ENCODE measurements at regions not wholly inside any gene's neighbourhood (a gene's known extent, or its start where the extent isn't known, plus 50 kb on each side); places are given as distances from the start of the nearest gene placed in this dataset.

DNA sequence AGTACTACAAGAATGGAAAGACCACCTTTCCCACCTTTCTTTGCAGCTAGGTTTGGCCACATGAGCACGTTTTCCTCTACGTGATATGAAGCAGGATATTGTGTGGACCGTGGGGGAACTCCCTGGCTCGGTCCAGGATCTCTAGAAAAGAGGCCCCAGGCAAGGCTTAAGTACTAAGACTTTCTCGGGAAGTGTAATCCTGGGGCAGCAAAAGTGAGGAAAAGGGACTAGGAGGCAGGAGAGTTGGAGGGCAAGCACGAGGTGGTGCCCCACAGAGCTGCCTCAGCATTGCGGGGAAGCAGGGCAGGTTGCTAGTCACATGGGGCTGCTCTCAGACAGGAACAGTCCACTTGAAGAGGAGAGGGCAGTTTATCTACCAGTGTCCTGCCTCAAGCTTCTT, 235.1 kb downstream of the GADD45G start:
- Histone ChIP-seq H3K9me3 (no peaks in the 10 kb centered on the region), H3K4me1 (no peaks in the 10 kb centered on the region), H3K27ac (no peak overlapping the region), H3K4me3 (no peak overlapping the region), H3K36me3 (no peaks in the 10 kb centered on the region), H3K27me3 (no peaks in the 10 kb centered on the region)
- TF ChIP-seq POLR2A (IDR thresholded peaks at IDR 0.05), result no peak
- TF ChIP-seq, protein P1, sequence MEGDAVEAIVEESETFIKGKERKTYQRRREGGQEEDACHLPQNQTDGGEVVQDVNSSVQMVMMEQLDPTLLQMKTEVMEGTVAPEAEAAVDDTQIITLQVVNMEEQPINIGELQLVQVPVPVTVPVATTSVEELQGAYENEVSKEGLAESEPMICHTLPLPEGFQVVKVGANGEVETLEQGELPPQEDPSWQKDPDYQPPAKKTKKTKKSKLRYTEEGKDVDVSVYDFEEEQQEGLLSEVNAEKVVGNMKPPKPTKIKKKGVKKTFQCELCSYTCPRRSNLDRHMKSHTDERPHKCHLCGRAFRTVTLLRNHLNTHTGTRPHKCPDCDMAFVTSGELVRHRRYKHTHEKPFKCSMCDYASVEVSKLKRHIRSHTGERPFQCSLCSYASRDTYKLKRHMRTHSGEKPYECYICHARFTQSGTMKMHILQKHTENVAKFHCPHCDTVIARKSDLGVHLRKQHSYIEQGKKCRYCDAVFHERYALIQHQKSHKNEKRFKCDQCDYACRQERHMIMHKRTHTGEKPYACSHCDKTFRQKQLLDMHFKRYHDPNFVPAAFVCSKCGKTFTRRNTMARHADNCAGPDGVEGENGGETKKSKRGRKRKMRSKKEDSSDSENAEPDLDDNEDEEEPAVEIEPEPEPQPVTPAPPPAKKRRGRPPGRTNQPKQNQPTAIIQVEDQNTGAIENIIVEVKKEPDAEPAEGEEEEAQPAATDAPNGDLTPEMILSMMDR (IDR thresholded peaks at IDR 0.05), result no peak
- DNase-seq, result no peak
- intact Hi-C loops (cut with DNase I; ENCODE audit: low total_unique reads), result no loop called here

DNA sequence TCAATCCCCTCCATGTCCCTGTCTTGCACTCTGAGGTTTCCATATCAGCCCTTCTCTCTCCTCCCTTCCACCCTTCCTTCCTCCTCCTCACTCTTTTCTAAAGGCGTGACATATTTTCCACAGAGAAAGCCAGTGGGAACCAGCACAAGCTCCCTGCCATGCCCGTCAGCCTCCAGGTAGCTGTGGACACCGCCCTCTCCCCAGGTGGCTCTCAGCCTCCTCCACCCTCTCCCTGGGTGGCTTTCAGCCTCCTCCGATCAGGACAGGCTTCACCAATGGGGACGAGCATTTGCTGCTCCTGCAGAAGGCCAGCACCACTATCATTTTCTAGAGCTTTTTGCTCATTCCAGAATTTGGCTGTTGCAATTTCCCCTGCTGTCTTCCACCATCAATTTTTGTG, 236.6 kb downstream of the GADD45G start:
- intact Hi-C loops (cut with DNase I; ENCODE audit: low total_unique reads), result no loop called here
- no peak for DNase-seq

DNA sequence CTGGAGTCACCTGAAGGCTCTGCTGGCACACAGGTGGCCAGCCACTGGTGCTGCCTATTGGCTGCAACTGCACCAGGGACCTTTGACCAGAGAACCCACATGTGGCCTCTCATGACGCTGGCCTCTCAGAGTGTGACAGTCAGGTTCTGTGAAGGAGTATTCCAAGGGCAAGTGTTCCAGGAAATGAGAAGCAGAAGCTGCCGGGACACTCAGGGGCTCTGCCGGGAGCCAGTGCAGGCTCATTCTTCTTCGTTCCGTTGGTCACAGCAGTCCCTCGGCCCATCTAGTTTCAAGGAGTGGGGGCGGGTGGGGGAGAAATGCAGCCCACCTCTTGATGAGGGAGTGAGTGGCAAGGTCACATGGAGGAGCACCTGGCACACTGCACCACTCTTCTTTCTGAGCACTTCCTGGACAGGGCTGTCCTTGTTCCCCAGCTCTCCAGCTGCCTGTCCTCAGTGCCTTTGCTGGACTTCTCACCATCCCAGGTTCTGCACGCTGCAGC, 237.5 kb downstream of the GADD45G start:
- no peaks in the 10 kb centered on the region for H3K4me1 ChIP-seq
- no peak for DNase-seq
- no peaks in the 10 kb centered on the region for H3K9me3 ChIP-seq
- no peaks in the 10 kb centered on the region for H3K27me3 ChIP-seq
- no peak overlapping the region for H3K4me3 ChIP-seq
- no peak for TF ChIP-seq POLR2A (IDR thresholded peaks at IDR 0.05)
- TF ChIP-seq, protein P1 (IDR thresholded peaks at IDR 0.05), result no peak
- intact Hi-C loops (cut with DNase I; ENCODE audit: low total_unique reads), result no loop called here
- no peak overlapping the region for H3K27ac ChIP-seq
- H3K36me3 ChIP-seq, result no peaks in the 10 kb centered on the region

More for the DNA sequence above, 236.6 kb downstream of the GADD45G start:
- Histone ChIP-seq H3K36me3 (no peaks in the 10 kb centered on the region), H3K4me3 (no peak overlapping the region), H3K27me3 (no peaks in the 10 kb centered on the region), H3K9me3 (no peaks in the 10 kb centered on the region), H3K27ac (no peak overlapping the region), H3K4me1 (no peaks in the 10 kb centered on the region)
- TF ChIP-seq, protein P1 (IDR thresholded peaks at IDR 0.05), result no peak
- no peak for TF ChIP-seq POLR2A (IDR thresholded peaks at IDR 0.05)

DNA sequence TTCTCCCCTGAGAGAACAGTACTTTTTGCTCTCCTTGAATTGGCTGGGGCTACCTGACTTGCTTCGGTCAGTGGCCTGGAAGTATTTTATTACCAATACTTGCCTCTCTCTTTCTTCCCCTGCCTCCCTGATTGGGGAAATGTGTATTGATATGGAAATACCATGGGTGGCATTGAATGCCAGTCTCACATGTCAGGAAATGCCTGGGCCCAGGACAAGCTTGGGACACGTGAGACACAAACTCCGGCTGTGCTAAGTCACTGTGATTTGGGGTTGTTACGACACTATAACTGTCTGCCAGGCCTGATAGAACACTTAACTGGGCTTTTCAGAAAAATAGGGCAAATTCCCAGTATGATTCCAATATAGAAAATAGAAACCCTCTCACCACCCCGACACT, 238.3 kb downstream of the GADD45G start:
- Histone ChIP-seq H3K9me3 (no peaks in the 10 kb centered on the region), H3K4me1 (no peaks in the 10 kb centered on the region), H3K27me3 (no peaks in the 10 kb centered on the region), H3K27ac (no peak overlapping the region), H3K4me3 (no peak overlapping the region), H3K36me3 (no peaks in the 10 kb centered on the region)
- intact Hi-C loops (cut with DNase I; ENCODE audit: low total_unique reads), result no loop called here
- no peak for DNase-seq
- TF ChIP-seq, protein P1 (IDR thresholded peaks at IDR 0.05), result no peak
- TF ChIP-seq POLR2A (IDR thresholded peaks at IDR 0.05), result no peak

DNA sequence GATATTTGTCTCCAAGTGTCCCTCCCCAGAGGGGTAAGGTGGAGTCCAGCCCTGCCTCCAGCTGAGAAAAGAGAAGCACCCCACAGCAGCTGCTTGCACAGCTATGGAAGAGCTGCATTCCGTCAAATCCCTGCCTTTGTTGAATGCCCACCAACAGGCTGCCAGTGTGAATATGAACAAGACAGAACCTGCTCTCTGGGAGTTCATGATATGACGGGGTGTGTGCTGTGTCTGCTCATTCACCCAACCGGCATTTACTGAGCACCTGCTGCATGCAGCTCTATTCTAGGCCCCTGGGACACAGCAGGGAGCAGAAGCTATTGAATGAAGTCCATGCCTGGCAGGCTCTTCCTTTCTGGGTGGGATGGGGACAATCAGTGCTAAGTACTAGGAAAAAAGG, 238.8 kb downstream of the GADD45G start:
- Histone ChIP-seq H3K36me3 (no peaks in the 10 kb centered on the region), H3K27ac (no peak overlapping the region), H3K4me3 (no peak overlapping the region), H3K4me1 (no peaks in the 10 kb centered on the region), H3K9me3 (no peaks in the 10 kb centered on the region), H3K27me3 (no peaks in the 10 kb centered on the region)
- DNase-seq, result no peak
- intact Hi-C loops (cut with DNase I; ENCODE audit: low total_unique reads), result no loop called here
- TF ChIP-seq, protein P1 (IDR thresholded peaks at IDR 0.05), result no peak
- TF ChIP-seq POLR2A (IDR thresholded peaks at IDR 0.05), result no peak
